Mucosa of rectum (tissue), 2 donors: ENCODE measurements at regions not wholly inside any gene's neighbourhood (a gene's known extent, or its start where the extent isn't known, plus 50 kb on each side); places are given as distances from the start of the nearest gene placed in this dataset.
"Not testable (repeated sequence)": the region's sequence is repeated elsewhere in the genome, so short reads cannot be mapped to it uniquely, and the experiment has no call there.

ENCODE experiments used
- H3K27ac ChIP-seq, 2 donors: one replicate each; pipeline ENCODE4 v1.7.0; 2013; ENCODE audit warnings: inconsistent platforms in 2 of 2, low read depth in 2 of 2, low read length in 2 of 2
- H3K27me3 ChIP-seq, 2 donors: one replicate each; pipeline ENCODE4 v1.7.0; 2013; ENCODE audit warnings: low read length in 2 of 2; ENCODE audit not compliant: control insufficient read depth in 2 of 2, insufficient read depth in 2 of 2
- H3K36me3 ChIP-seq, 2 donors: one replicate each; pipeline ENCODE4 v1.7.0; 2013; ENCODE audit warnings: low read length in 2 of 2; ENCODE audit not compliant: control insufficient read depth in 2 of 2, insufficient read depth in 2 of 2
- H3K4me1 ChIP-seq, 2 donors: one replicate each; pipeline ENCODE4 v1.7.0; 2013; ENCODE audit warnings: low read length in 2 of 2, mild to moderate bottlenecking in 1 of 2; ENCODE audit not compliant: control insufficient read depth in 2 of 2, insufficient read depth in 2 of 2
- H3K4me3 ChIP-seq, 2 donors: one replicate each; pipeline ENCODE4 v1.7.0; 2013; ENCODE audit warnings: low read length in 2 of 2
- H3K9ac ChIP-seq, 2 donors: one replicate each; pipeline ENCODE4 v1.7.0; 2013; ENCODE audit warnings: low read length in 2 of 2, low read depth in 1 of 2, mild to moderate bottlenecking in 1 of 2
- H3K9me3 ChIP-seq, 2 donors: one replicate each; pipeline ENCODE4 v1.7.0; 2013; ENCODE audit warnings: low read length in 2 of 2; ENCODE audit not compliant: control insufficient read depth in 2 of 2
- donor health status: healthy.
- donor health status: Normal muscosa, but diverticular disease.

DNA sequence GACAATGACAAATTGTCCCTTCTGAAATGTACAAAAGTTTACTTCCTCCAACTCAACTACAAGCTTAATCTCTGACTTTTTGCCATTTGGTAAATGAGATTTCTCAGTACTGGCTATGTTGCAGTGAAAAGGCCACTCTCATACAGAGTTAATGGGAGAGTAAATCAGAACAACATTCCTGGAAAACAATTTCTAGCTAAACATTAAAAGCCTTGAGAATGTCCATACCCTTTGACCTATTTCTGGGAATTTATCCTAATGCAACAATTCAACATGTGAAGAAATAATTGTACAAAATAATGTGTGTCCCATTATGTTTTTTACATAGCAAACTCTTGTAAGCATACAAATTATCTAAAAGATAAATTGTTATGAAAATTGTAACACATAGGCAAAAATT lies 56.3 kb upstream of the SPEF2 start:
- no peaks in the 10 kb centered on the region for H3K4me1 ChIP-seq
- no peak overlapping the region for H3K9ac ChIP-seq
- no peaks in the 10 kb centered on the region for H3K9me3 ChIP-seq
- H3K36me3 ChIP-seq: no peaks in the 10 kb centered on the region
- no peak overlapping the region for H3K4me3 ChIP-seq
- H3K27ac ChIP-seq: no peak overlapping the region
- no peaks in the 10 kb centered on the region for H3K27me3 ChIP-seq

- Histone ChIP-seq H3K36me3 (no peaks in the 10 kb centered on the region), H3K4me1 (no peaks in the 10 kb centered on the region), H3K4me3 (no peak overlapping the region), H3K9ac (no peak overlapping the region), H3K27ac (no peak overlapping the region), H3K27me3 (no peaks in the 10 kb centered on the region), H3K9me3 (no peaks in the 10 kb centered on the region)
These were observed 59.9 kb upstream of the SPEF2 start for GRCh38 chr5:35557748-35558147.

- no peaks in the 10 kb centered on the region for H3K27me3 ChIP-seq
- H3K27ac ChIP-seq: no peak overlapping the region
- no peaks in the 10 kb centered on the region for H3K36me3 ChIP-seq
- no peaks in the 10 kb centered on the region for H3K9me3 ChIP-seq
- H3K9ac ChIP-seq: no peak overlapping the region
- H3K4me1 ChIP-seq: no peaks in the 10 kb centered on the region
- H3K4me3 ChIP-seq: no peak overlapping the region
These were observed 60.5 kb upstream of the SPEF2 start for GRCh38 chr5:35557199-35557598.

GRCh38 chr5:35554016-35554415 lies 63.6 kb upstream of the SPEF2 start:
- H3K27ac ChIP-seq: no peak overlapping the region
- no peak overlapping the region for H3K9ac ChIP-seq
- H3K27me3 ChIP-seq: no peaks in the 10 kb centered on the region

DNA sequence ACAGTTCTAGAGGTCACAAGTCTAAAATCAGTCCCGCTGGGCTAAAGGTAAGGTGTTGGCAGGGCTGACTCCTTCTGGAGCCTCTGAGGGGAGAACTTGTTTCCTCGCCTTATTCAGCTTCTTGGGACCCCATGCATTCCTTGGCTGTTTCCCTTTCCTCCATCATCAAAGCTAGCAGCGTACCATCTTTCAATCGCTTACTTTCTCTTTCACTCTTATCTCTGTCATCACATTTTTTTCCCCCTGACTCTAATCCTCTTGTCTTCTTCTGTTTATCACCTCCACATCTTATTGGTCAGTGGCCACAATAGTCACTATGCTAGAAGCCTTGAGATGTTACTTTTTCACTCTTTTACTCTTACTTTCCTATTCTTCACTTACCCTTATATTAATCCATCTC lies 72.5 kb upstream of the SPEF2 start:
- Histone ChIP-seq H3K4me1 (no peaks in the 10 kb centered on the region), H3K36me3 (no peaks in the 10 kb centered on the region), H3K9ac (no peak overlapping the region), H3K27ac (no peak overlapping the region), H3K9me3 (no peaks in the 10 kb centered on the region), H3K27me3 (no peaks in the 10 kb centered on the region), H3K4me3 (no peak overlapping the region)

More at GRCh38 chr5:35554016-35554415, 63.6 kb upstream of the SPEF2 start:
- no peaks in the 10 kb centered on the region for H3K36me3 ChIP-seq
- H3K9me3 ChIP-seq: no peaks in the 10 kb centered on the region
- H3K4me3 ChIP-seq: no peak overlapping the region
- no peaks in the 10 kb centered on the region for H3K4me1 ChIP-seq

- Histone ChIP-seq H3K9me3 (no peaks in the 10 kb centered on the region), H3K27ac (no peak overlapping the region), H3K4me1 (no peaks in the 10 kb centered on the region), H3K9ac (no peak overlapping the region), H3K27me3 (no peaks in the 10 kb centered on the region), H3K36me3 (no peaks in the 10 kb centered on the region), H3K4me3 (no peak overlapping the region)
These were observed 74.3 kb upstream of the SPEF2 start for GRCh38 chr5:35543408-35543807.

GRCh38 chr5:35540002-35540401 lies 77.7 kb upstream of the SPEF2 start:
- Histone ChIP-seq H3K4me1 (no peaks in the 10 kb centered on the region), H3K27ac (no peak overlapping the region), H3K36me3 (no peaks in the 10 kb centered on the region), H3K4me3 (no peak overlapping the region), H3K27me3 (no peaks in the 10 kb centered on the region), H3K9ac (no peak overlapping the region), H3K9me3 (no peaks in the 10 kb centered on the region)

GRCh38 chr5:35538198-35538931 lies 79.3 kb upstream of the SPEF2 start:
- Histone ChIP-seq H3K9ac (no peak overlapping the region), H3K4me3 (no peak overlapping the region), H3K9me3 (no peaks in the 10 kb centered on the region), H3K36me3 (no peaks in the 10 kb centered on the region), H3K27ac (no peak overlapping the region), H3K27me3 (no peaks in the 10 kb centered on the region), H3K4me1 (no peaks in the 10 kb centered on the region)

DNA sequence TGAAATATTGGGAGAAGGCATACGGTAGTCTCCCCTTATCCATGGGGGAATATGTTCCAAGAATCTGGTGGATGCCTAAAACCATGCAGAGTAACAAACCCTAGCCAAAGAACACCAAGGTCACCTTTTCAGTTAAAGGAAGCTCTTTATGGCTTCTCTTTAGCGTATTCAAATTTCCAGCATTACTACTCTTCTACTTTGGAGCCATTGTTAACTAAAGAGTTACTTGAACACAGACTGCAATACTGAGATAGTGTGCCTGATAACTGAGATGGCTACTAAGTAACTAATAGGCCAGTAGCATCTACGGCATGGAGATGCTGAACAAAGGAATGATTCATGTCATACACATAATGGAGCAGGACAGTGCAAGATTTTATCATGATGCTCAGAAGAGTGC lies 84.5 kb upstream of the SPEF2 start:
- Histone ChIP-seq H3K36me3 (no peaks in the 10 kb centered on the region), H3K9ac (no peak overlapping the region), H3K9me3 (no peaks in the 10 kb centered on the region), H3K4me1 (no peaks in the 10 kb centered on the region), H3K27me3 (no peaks in the 10 kb centered on the region), H3K27ac (no peak overlapping the region), H3K4me3 (no peak overlapping the region)

DNA sequence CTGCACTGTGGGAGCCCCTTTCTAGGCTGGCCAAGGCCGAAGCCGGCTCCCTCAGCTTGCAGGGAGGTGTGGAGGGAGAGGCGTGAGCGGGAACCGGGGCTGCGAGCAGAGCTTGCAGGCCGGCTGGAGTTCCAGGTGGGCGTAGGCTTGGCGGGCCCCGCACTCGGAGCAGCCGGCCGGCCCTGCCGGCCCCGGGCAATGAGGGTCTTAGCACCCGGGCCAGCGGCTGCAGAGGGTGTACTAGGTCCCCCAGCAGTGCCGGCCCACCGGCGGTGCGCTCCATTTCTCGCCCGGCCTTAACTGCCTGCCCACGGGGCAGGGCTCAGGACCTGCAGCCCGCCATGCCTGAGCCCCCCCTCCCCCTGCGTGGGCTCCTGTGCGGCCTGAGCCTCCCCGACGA lies 86.1 kb upstream of the SPEF2 start:
- H3K27me3 ChIP-seq, H3K27ac ChIP-seq, H3K4me3 ChIP-seq, H3K9ac ChIP-seq, H3K4me1 ChIP-seq, H3K9me3 ChIP-seq, H3K36me3 ChIP-seq: not testable (repeated sequence)

- Histone ChIP-seq H3K36me3 (no peaks in the 10 kb centered on the region), H3K9ac (no peak overlapping the region), H3K4me3 (no peak overlapping the region), H3K27ac (no peak overlapping the region), H3K4me1 (no peaks in the 10 kb centered on the region), H3K27me3 (no peaks in the 10 kb centered on the region), H3K9me3 (no peaks in the 10 kb centered on the region)
These were observed 99.6 kb upstream of the SPEF2 start for GRCh38 chr5:35518104-35518503.
